Heart right ventricle (tissue), 16 donors: ENCODE measurements at regions not wholly inside any gene's neighbourhood (a gene's known extent, or its start where the extent isn't known, plus 50 kb on each side); places are given as distances from the start of the nearest gene placed in this dataset.

ENCODE experiments used
- ATAC-seq, 8 donors: fragments of 200-7000 bp; cut with Tn5 transposase; one replicate each; pipeline ENCODE4 v1.9.1; 2020; ENCODE audit warnings: mild to moderate bottlenecking in 8 of 8, moderate library complexity in 8 of 8, moderate number of reproducible peaks in 1 of 8
- DNase-seq, 2 donors: peaks; one replicate each; pipeline ENCODE4 v3.0.0-alpha.2; 2020
- H3K27ac ChIP-seq, 10 donors: fragments of 200-600 bp; sonication (generic) in 2 of 10; one replicate each; pipeline versions ENCODE4 v1.5.0 to v1.8.0; 2020 to 2022; ENCODE audit warnings: mild to moderate bottlenecking in 3 of 10
- H3K27me3 ChIP-seq, 7 donors: fragments of 200-600 bp; one replicate each; pipeline ENCODE4 v1.8.0; 2021 to 2022; ENCODE audit warnings: mild to moderate bottlenecking in 2 of 7
- H3K36me3 ChIP-seq, 9 donors: fragments of 200-600 bp; sonication (generic) in 1 of 9; one replicate each; pipeline versions ENCODE4 v1.5.0 to v1.8.0; 2020 to 2022; ENCODE audit warnings: mild to moderate bottlenecking in 2 of 9
- H3K4me1 ChIP-seq, 9 donors: fragments of 200-600 bp; sonication (generic) in 1 of 9; one replicate each; pipeline versions ENCODE4 v1.5.0 to v1.8.0; 2020 to 2022; ENCODE audit warnings: mild to moderate bottlenecking in 4 of 9
- H3K4me3 ChIP-seq, 10 donors: fragments of 200-600 bp; sonication (generic) in 2 of 10; one replicate each; pipeline versions ENCODE4 v1.5.0 to v1.8.0; 2020 to 2022; ENCODE audit warnings: mild to moderate bottlenecking in 7 of 10, moderate library complexity in 2 of 10
- H3K9me3 ChIP-seq, 11 donors: fragments of 200-600 bp in 10 of 11; sonication (generic) in 2 of 11; one replicate each; pipeline versions ENCODE4 v1.5.0 to v1.8.0; 2013 to 2022; ENCODE audit warnings: mild to moderate bottlenecking in 2 of 11, control low read depth in 1 of 11, moderate library complexity in 1 of 11
- WGBS, 2 donors: extraction: QIAGEN DNeasy Blood & Tissue Kit; methylation state at CpG; one replicate each; pipeline ENCODE4 v1.1.7; 2013; ENCODE audit warnings: inconsistent platforms in 1 of 2; 5-methylcytosine and 5-hydroxymethylcytosine counted together
- intact Hi-C, 10 donors: fragments of 100-400 bp; cut with DNase I; formaldehyde crosslinking; loops; one replicate each; pipeline versions ENCODE4 v1.11.1 to v1.14.2; 2022
- TF ChIP-seq, protein P1 (sequence below), 9 donors: fragments of 200-600 bp; sonication (generic) in 2 of 9; IDR thresholded peaks; one replicate each; pipeline versions ENCODE4 v1.5.0 to v1.8.0; 2021 to 2022; ENCODE audit warnings: antibody characterized with exemption in 9 of 9, mild to moderate bottlenecking in 5 of 9, moderate library complexity in 1 of 9
- donor health status: Arrhythmogenic right ventricular cardiomyopathy.
- donor health status: ischemic (EF 13 %, LVEDD 7.1; RV severe dilation, severe dysfunction).
- donor health status: healthy with polysubstance abuse.
- donor health status: DM: no; HTN: yes; CAD: no.
- donor health status: DM: no; HTN: no; CAD: no.
- donor health status: ischemic (EF 25% LVEDD 6.9; RV normal size, moderate dysfunction).
- donor health status: ischemic (EF 25% LVEDD 5.7; RV mildly dilated, moderate dysfunction).
- donor health status: healthy.
- donor health status: DM: yes; HTN: yes; CAD: no.
- donor health status: Ischemic cardiomyopathy.
- donor health status: ischemic (EF 35%, LVEDD 5.7; RV mildly dilated, moderate dysfunction).
- donor health status: nonischemic (EF 11% LVEDD 7.7; RV severe dilation, severe dysfunction).
- donor health status: DM: yes; HTN: yes; CAD: no.
- donor health status: PGD.
- donor health status: ischemic (EF 29% LVEDD 5.4; RV normal size, mild dysfunction).
- donor health status: nonischemic (EF 23%, LVEDD 6.1; RV moderate dilation, normal function).

DNA sequence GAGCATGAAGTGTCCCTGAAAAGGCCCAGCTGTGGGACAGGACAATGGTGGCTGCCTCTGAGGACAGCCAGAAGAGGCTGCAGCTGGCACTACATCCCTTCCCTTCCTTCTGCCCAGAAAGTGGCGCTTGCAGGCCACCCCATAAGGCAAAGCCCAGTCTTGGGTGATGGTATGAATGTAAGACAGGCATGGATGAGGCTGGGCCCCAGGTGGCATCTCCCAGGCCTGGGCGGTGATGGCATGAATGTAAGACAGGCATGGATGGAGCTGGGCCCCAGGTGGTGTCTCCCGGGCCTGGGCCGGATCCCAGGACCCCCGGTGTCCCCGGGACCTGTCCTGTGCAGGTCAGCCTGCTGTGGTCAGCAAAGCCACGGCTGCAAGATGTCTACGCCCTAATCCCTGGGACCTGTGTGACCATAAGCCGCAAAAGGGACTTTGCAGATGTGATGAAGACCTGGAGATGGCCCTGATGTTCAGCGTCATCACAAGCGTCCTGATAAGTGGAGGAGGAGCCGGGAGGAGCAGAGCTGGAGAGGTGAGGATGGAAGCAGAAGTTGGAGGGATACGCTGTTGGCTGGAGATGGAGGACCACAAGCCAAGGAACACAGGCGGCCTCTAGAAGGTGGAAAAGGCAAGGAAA is 181.1 kb downstream of the CTTN start:
- ATAC-seq, result no peak
- no peak for DNase-seq
- no peaks in the 10 kb centered on the region for H3K9me3 ChIP-seq
- peaks cover 0 to 1% (median 0%) of the 10 kb centered on the region in 7 donors for H3K27me3 ChIP-seq
- intact Hi-C loops, result no loop called here
- no peaks in the 10 kb centered on the region for H3K4me1 ChIP-seq
- WGBS, 2 donors, result 82 to 92% methylated on average over 14 of the region's 14 CpGs
- no peak overlapping the region for H3K4me3 ChIP-seq
- H3K36me3 ChIP-seq, result no peaks in the 10 kb centered on the region
- no peak overlapping the region for H3K27ac ChIP-seq
- TF ChIP-seq, protein P1, sequence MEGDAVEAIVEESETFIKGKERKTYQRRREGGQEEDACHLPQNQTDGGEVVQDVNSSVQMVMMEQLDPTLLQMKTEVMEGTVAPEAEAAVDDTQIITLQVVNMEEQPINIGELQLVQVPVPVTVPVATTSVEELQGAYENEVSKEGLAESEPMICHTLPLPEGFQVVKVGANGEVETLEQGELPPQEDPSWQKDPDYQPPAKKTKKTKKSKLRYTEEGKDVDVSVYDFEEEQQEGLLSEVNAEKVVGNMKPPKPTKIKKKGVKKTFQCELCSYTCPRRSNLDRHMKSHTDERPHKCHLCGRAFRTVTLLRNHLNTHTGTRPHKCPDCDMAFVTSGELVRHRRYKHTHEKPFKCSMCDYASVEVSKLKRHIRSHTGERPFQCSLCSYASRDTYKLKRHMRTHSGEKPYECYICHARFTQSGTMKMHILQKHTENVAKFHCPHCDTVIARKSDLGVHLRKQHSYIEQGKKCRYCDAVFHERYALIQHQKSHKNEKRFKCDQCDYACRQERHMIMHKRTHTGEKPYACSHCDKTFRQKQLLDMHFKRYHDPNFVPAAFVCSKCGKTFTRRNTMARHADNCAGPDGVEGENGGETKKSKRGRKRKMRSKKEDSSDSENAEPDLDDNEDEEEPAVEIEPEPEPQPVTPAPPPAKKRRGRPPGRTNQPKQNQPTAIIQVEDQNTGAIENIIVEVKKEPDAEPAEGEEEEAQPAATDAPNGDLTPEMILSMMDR (IDR thresholded peaks at IDR 0.05), result no peak

DNA sequence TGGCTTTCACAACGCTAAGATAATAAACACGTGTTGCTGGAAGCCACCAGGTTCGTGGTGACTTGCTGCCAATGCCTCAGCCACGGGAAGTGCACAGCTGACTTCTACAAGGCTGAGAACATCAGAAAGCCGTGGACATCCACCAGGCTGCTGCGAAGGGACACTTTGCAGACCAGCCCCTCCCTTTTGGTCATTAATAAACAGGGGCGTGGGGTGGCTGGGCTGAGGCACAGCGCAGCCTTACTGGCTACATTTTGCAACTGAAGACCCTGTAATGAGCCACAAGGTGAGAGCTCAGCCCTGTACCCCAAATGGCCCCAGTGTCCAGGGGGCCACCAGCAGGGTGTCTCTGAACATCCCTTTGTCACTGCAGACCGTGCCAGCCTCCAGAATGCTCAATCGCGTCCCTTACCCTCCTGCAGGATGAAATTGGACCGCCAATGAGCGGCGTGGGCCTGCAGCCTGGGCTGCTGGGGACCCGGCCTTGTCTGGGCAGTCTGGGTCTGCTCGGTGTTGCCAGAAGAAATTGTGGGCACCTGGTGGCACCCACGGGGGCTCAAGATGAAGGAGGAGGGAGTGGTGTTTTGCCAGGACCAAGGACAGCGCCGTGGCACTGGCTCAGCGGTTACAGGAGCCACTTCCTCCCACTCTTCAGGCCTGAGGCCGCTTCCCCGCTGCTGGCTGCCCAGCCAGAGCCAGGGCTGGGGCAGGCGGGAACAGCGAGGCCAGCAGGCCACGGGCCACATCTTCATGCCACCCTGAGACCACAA is 181.9 kb downstream of the CTTN start:
- ATAC-seq (peak in 1 of 8 donors; percentile 28), DNase-seq (no peak)
- H3K27me3 ChIP-seq, result peaks cover 0 to 5% (median 0%) of the 10 kb centered on the region in 7 donors
- H3K4me3 ChIP-seq, result no peak overlapping the region
- 69 to 71% methylated on average over 25 of the region's 25 CpGs for WGBS, 2 donors
- no peaks in the 10 kb centered on the region for H3K9me3 ChIP-seq
- H3K27ac ChIP-seq, result no peak overlapping the region
- H3K36me3 ChIP-seq, result no peaks in the 10 kb centered on the region
- intact Hi-C loops, result no loop called here
- TF ChIP-seq, protein P1 (IDR thresholded peaks at IDR 0.05), result no peak
- H3K4me1 ChIP-seq, result no peaks in the 10 kb centered on the region

DNA sequence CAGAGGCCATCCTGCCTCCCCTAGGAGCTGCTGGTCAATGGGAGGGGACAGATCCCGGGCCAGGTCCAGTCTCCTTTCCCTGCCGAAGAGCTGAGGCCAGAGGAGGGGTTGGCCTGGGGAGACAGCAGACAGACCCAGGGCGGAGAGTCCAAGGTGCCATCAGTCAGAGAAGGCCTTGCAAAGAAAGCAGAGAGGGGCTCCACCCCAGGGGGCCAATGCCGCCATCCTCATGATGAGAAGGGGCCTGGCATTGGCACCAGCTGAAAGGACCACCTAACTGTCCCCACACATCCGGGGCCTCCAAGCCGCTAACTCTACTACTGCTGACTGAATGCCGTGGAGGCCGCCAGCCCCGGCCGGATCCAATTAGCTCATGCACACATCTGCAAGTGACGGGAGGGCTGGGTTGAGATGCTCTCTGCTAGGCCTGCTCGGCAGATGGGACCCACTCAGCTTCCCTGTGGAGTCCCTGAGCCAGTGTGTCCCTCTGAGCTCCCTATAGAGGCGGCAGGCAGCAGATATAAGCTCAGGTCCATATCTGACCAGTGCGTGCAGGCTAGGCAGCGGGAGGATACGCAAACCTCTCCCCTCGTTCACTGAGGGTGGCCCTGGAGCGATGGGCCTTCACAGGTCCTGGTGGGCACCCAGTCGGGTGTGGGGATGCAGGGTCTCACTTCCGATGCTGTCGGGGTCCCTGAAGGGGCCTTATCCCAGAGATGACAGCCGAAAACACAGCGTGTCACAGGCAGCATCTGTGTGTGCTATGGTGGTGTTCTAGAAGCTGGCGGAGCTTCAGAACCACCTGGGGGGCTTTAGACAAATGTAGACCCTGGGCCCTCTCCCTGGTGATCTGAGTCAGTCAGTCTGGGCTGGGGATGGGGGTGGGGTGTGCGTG is 183.9 kb downstream of the CTTN start:
- Histone ChIP-seq H3K4me1 (no peaks in the 10 kb centered on the region), H3K36me3 (no peaks in the 10 kb centered on the region), H3K27me3 (peaks cover 0 to 5% (median 0%) of the 10 kb centered on the region in 7 donors), H3K4me3 (no peak overlapping the region), H3K27ac (no peak overlapping the region), H3K9me3 (no peaks in the 10 kb centered on the region)
- intact Hi-C loops, result no loop called here
- 81 to 82% methylated on average over 25 of the region's 25 CpGs for WGBS, 2 donors
- DNase-seq (no peak), ATAC-seq (no peak)
- TF ChIP-seq, protein P1 (IDR thresholded peaks at IDR 0.05), result no peak
